MM.1S (cell line): ENCODE measurements at regions not wholly inside any gene's neighbourhood (a gene's known extent, or its start where the extent isn't known, plus 50 kb on each side); places are given as distances from the start of the nearest gene placed in this dataset.

Experiments used
- CTCF ChIP-seq: fragments of 300-600 bp; sonication (generic); IDR thresholded peaks from 2 replicates; pipeline ENCODE4 v1.5.1; 2016; ENCODE audit warnings: antibody characterized with exemption, low read length, mixed read lengths
- EZH2 ChIP-seq: fragments of 300-600 bp; sonication (generic); optimal IDR thresholded peaks from 2 replicates; pipeline ENCODE3; 2017; ENCODE audit warnings: low read depth, mild to moderate bottlenecking, antibody characterized with exemption, low read length, mixed read lengths
- EZH2phosphoT487 ChIP-seq: fragments of 300-600 bp; sonication (generic); IDR thresholded peaks from 2 replicates; pipeline ENCODE4 v1.6.1; 2018; ENCODE audit warnings: antibody characterized with exemption, low read length

- no peak for TF ChIP-seq CTCF
- TF ChIP-seq EZH2: no peak
- TF ChIP-seq EZH2phosphoT487: no peak
Observed at GRCh38 chr6:10235344-10235743, 179.5 kb downstream of the TFAP2A start.
